ENCODE measurements at regions not wholly inside any gene's neighbourhood (a gene's known extent, or its start where the extent isn't known, plus 50 kb on each side); places are given as distances from the start of the nearest gene placed in this dataset.

DNA sequence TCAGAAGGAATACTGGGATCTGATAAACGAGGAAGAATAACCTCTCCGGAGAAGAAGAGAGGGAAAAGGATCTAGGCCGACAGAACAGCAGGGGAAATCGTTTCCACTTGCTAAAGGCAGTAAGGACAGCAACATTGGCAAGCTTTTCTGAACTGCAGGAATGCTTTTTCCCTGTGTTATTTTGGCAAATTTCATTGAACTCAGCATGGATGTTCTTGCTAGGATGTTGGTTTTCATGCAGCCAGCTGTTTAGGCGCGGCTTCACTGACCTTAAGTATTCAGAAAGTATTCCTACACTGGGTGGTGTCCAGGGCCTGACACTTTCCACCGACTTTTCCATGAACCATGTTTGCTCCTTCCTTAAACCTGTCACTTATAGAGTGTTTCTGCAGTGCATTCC, 489.7 kb downstream of the CNTN3 start:
- no peak for FAIRE-seq

DNA sequence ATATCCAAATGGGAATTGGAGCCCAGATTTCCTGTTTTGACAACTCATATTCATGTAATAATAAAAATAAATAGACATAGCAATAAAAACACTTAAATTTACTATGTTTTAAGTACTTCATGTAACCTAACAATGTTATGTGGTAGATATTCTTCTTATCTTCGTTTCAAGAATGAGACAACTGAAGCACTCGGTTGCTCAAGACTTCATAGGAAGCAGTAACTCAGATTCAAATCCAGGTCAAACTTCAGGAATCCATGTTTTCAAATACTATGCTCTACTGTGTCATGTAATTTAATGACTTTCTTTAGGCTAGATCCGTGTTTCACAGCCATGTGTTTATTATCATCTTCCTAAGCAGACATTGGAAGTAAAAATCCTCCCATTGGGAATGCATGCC, 492.2 kb downstream of the CNTN3 start:
- no peak for FAIRE-seq

DNA sequence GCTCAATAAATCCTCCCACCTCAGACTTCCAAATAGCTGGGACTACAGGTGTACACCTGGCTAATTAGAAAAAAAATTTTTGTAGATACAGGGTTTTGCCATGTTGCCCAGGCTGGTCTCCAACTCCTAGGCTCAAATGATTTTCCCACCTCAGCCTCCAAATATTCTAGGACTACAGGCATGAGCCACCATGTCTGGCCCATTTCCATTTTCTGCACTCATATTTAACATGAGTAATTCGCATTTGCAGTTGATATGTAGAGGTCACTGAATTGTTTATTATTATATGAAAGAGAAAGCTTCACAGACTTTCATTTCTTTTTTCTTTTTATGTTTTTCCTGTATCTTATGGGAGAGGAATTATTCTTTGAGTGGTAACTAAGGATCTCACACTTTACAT, 492.7 kb downstream of the CNTN3 start:
- FAIRE-seq = no peak

DNA sequence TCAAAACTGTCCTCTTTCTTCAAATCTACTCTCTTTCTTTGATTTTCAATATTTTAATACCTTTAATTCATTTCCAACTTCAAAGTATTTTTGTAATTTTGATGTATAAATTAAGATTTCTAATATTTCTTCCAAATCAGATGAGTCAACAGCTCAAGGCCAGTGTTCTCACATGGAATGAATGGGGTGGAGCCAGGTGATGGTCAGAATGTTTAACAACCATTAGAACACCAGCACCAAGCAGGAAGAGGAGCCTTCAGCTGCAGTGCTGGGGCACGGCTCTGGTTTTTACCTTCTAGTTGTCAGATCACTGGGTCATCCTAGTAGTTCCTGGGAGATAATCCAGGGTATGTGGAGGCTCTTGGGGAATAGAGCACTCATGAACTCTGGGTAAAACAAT, 494.5 kb upstream of the PDZRN3 start:
- FAIRE-seq = no peak

GRCh38 chr3:74115906-74116305, 491.2 kb upstream of the PDZRN3 start:
- no peak for FAIRE-seq

GRCh38 chr3:74107451-74107850, 482.7 kb upstream of the PDZRN3 start:
- no peak for FAIRE-seq

DNA sequence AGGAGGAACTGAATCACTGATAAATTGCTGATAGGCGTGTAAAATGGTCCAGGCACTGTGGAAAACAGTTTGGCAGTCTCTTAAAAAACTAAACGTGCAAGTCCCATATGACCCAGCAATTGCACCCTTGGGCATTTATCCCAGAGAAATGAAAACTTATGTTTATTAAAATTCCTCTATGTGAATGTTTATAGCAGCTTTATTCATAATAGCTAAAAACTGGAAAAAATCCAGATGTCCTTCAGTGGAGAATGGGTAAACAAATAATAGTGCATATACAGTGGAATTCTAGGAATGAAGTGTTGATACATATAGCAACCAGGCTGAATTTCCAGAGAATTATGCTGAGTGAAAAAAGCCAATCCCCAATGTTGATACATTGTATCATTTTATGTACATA, 482.2 kb upstream of the PDZRN3 start:
- no peak for FAIRE-seq

DNA sequence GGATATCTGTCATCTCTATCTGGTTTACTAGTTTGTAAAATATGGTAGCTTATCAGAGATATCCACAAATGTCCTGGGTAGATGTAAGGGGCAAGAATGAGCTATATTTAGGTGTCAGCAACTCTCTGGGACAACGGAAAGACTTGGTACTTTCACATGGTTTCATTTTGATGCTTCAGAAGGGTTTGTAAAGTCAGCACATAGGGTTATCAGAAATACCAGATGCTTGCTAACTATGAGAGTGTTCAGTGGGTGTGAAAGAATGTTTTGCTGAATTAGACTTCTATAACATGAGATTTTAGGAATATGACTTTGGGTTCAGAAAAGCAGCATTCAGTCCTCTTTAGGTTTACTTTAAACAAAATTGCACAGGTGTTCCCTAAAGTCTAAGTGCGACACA, 466.5 kb upstream of the PDZRN3 start:
- FAIRE-seq = no peak

DNA sequence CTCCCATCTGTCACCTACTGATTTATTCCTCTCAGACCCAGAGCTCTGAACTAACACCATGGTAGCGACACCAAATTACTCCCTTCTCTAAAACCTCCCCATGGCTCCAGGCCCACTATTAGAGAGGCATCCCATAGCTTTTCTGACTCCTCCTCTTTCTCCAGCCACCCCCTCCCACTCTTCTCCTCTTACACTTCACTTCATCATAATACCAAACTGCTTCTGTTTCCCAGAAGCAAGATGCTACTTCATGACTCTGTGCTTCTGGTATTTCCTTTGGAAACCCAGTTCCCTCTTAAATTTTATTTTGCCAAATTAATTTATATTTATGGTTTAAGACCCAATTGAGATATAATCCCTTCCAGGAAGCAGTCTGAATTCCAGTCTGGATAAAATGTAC, 465.1 kb upstream of the PDZRN3 start:
- FAIRE-seq = no peak

DNA sequence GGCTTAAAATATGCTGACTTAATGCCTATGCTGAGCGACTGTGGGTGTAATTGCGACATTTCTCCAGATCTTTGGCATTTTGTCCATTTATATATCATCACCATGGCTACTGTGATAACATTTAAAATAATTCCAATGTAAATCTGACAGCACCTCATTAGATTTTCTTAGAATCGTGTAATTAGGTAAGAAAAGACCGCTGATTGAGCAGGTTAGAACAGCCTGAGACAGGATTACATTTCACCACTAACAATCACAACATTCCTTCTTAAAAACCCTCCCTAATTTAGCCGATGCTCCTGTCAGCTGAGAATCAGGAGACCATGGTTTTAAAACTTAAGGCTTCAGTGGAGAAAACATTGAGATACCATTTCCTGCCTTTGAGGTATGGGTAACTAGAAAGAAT, 455.3 kb upstream of the PDZRN3 start:
- no peak for FAIRE-seq

- FAIRE-seq = no peak
These were observed 450.5 kb upstream of the PDZRN3 start for GRCh38 chr3:74075241-74075640.

- no peak for FAIRE-seq
These were observed 450.0 kb upstream of the PDZRN3 start for GRCh38 chr3:74074700-74075099.

- no peak for FAIRE-seq
These were observed 442.6 kb upstream of the PDZRN3 start for GRCh38 chr3:74067296-74067695.

GRCh38 chr3:74066456-74066855, 441.7 kb upstream of the PDZRN3 start:
- FAIRE-seq = no peak

GRCh38 chr3:74059923-74060600, 435.3 kb upstream of the PDZRN3 start:
- no peak for FAIRE-seq

GRCh38 chr3:74059301-74059922, 434.7 kb upstream of the PDZRN3 start:
- no peak for FAIRE-seq

DNA sequence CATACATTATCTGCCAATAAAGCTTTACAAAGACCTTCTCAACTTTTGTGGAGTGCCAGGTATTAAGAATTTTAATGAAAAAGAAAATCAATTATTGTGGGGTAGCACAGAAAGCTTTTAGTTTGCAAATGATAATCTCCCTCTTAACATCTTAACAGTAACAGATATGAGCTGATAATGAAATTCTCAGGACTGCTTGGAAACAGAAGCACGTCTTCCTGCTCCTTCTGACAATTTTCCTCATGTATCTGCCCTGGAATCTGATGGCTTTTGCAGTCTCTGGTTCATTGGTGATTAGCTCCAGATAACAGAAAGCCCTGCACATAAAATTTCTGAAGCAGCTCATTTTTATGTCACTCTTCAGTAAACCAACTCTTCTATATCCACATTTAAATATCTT, 432.4 kb upstream of the PDZRN3 start:
- no peak for FAIRE-seq

DNA sequence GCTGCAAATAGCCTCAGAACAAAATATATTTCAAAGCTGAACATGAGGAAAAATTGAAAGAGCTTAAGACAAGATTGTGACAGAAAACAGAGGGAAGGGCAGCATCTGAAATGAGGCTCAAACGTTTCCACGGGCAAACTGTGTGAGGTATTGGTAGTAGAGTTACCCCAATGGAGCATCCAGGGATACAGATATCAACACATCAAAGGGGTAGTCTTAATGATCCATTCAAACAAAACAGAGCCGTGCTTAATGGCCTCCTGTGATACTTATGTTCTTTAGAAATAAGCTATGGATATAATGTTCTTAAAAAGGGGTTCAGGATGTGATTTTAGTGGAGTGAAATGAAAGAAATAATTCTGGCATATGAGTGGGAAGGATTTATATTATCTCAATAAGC, 430.3 kb upstream of the PDZRN3 start:
- FAIRE-seq = no peak

DNA sequence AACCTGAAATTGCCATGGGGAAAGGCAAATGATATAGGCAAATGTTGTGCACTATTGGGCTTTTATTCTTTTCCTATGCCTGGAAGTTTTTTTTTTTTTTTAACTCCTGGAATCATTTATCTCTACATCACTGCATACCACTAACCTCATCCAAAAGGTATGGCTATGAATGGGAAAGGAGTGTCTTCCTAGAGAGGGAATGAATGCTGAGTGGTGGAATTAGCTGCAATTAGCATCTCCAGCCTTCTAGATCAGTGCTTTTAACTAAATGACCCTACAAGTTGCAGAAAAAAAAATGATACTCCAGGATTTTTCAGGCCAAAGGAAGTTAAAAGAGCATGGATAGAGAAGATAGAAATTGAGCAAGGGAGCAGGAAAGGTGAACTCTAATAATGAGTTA, 429.8 kb upstream of the PDZRN3 start:
- no peak for FAIRE-seq

DNA sequence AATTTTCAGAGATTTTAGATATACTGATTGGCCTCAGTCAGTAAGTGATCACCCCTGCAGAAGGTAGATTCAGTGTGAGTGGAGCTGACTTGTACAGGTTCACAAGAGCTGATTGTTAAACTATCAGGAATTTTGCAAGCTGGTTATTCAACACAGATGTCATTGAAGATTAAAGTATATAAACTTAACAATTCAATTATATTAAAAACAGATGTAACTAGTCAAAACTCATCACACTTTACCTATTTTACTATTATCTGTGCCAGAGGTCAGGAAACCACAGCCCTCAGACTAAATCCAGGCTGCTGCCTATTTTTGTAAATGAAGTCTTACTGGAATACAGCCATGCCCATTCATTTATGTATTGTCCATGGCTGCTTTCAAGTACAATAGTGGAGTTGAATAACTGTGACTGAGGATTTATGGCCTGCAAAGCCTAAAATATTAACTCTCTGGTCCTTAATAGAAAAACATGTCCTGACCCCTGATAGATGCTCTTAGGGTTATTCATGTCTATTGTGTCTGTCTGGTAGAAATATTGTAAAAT, 429.3 kb upstream of the PDZRN3 start:
- FAIRE-seq = no peak

DNA sequence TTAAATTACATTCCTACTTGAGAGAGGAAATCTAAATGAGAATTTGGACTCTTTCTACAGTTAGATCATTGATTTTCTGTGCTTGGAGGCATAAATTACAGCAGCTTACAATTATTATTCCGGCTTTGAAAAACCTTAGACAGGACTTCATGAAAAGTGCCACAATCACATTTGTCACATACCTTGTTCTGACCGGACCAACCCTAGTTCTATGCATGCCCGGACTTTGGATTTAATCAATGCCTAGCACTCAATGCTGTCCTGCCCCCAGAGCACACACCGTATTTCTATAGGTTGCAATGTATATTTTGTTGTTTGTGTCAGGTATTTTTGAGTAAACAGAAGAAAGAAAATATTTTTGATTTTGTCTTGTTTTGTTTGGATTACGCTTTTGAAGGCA, 424.7 kb upstream of the PDZRN3 start:
- FAIRE-seq = no peak

- no peak for FAIRE-seq
These were observed 424.0 kb upstream of the PDZRN3 start for GRCh38 chr3:74048699-74049098.

- FAIRE-seq = no peak
These were observed 420.3 kb upstream of the PDZRN3 start for GRCh38 chr3:74045000-74045399.

GRCh38 chr3:74041068-74041675, 416.4 kb upstream of the PDZRN3 start:
- no peak for FAIRE-seq
